HTR-8/SVneo (cell line): ENCODE measurements at regions not wholly inside any gene's neighbourhood (a gene's known extent, or its start where the extent isn't known, plus 50 kb on each side); places are given as distances from the start of the nearest gene placed in this dataset.

Experiments used
- DNase-seq: peaks from one replicate; pipeline ENCODE4 v3.0.0; 2011; ENCODE audit warnings: low spot score, mixed read lengths; ENCODE audit not compliant: insufficient read length
- FAIRE-seq: peaks from 2 replicates; lab custom pipeline; 2011; peaks lifted over from hg19 to GRCh38; lab: Jason Lieb, UNC

- DNase-seq (no peak), FAIRE-seq (peak; percentile 91)
These were observed 75.9 kb downstream of the EDN3 start for GRCh38 chr20:59376109-59376841.

GRCh38 chr20:59376998-59377397, 76.6 kb downstream of the EDN3 start:
- DNase-seq (no peak), FAIRE-seq (no peak)

GRCh38 chr20:59377842-59378241, 77.4 kb downstream of the EDN3 start:
- DNase-seq (no peak), FAIRE-seq (peak; percentile 91)

GRCh38 chr20:59378396-59378795, 78.0 kb downstream of the EDN3 start:
- FAIRE-seq: peak; percentile 9
- no peak for DNase-seq

- FAIRE-seq (peak; percentile 80), DNase-seq (no peak)
These were observed 78.6 kb downstream of the EDN3 start for GRCh38 chr20:59378966-59379365.

- DNase-seq: no peak
- no peak for FAIRE-seq
These were observed 81.3 kb downstream of the EDN3 start for GRCh38 chr20:59381689-59382088.

- FAIRE-seq: no peak
These were observed 81.8 kb downstream of the EDN3 start for GRCh38 chr20:59382157-59382725.

GRCh38 chr20:59382907-59383306, 82.5 kb downstream of the EDN3 start:
- no peak for FAIRE-seq
- no peak for DNase-seq

More at GRCh38 chr20:59382157-59382725, 81.8 kb downstream of the EDN3 start:
- no peak for DNase-seq

- FAIRE-seq (peak; percentile 9), DNase-seq (no peak)
These were observed 84.6 kb downstream of the EDN3 start for GRCh38 chr20:59385038-59385437.

GRCh38 chr20:59385480-59385879, 85.1 kb downstream of the EDN3 start:
- FAIRE-seq (peak; percentile 86), DNase-seq (no peak)

- peak; percentile 79 for FAIRE-seq
- DNase-seq: no peak
These were observed 86.4 kb downstream of the EDN3 start for GRCh38 chr20:59386809-59387208.

GRCh38 chr20:59387891-59388290, 87.5 kb downstream of the EDN3 start:
- no peak for FAIRE-seq
- no peak for DNase-seq

- FAIRE-seq (peak; percentile 51), DNase-seq (no peak)
These were observed 88.0 kb downstream of the EDN3 start for GRCh38 chr20:59388402-59388801.

- FAIRE-seq: no peak
- DNase-seq: no peak
These were observed 90.0 kb downstream of the EDN3 start for GRCh38 chr20:59390437-59390836.

- DNase-seq (no peak), FAIRE-seq (no peak)
These were observed 91.6 kb downstream of the EDN3 start for GRCh38 chr20:59391975-59392374.

- no peak for DNase-seq
- FAIRE-seq: no peak
These were observed 92.3 kb downstream of the EDN3 start for GRCh38 chr20:59392736-59393135.

GRCh38 chr20:59393142-59393541, 92.7 kb downstream of the EDN3 start:
- no peak for DNase-seq
- FAIRE-seq: peak; percentile 93

- DNase-seq (no peak), FAIRE-seq (peak; percentile 79)
These were observed 95.3 kb downstream of the EDN3 start for GRCh38 chr20:59395729-59396128.

GRCh38 chr20:59398537-59399205, 98.3 kb downstream of the EDN3 start:
- FAIRE-seq: no peak

GRCh38 chr20:59399426-59400099, 99.2 kb downstream of the EDN3 start:
- DNase-seq (no peak), FAIRE-seq (peak; percentile 85)

More at GRCh38 chr20:59398537-59399205, 98.3 kb downstream of the EDN3 start:
- DNase-seq: no peak

GRCh38 chr20:59400708-59401107, 100.3 kb downstream of the EDN3 start:
- FAIRE-seq: peak; percentile 94
- no peak for DNase-seq
